ENCODE measurements at regions not wholly inside any gene's neighbourhood (a gene's known extent, or its start where the extent isn't known, plus 50 kb on each side); places are given as distances from the start of the nearest gene placed in this dataset.
"Not testable (repeated sequence)": the region's sequence is repeated elsewhere in the genome, so short reads cannot be mapped to it uniquely, and the experiment has no call there.

- H3K4me3 ChIP-seq (ENCODE audit: low read length): no peak overlapping the region
- TF ChIP-seq, protein P1, sequence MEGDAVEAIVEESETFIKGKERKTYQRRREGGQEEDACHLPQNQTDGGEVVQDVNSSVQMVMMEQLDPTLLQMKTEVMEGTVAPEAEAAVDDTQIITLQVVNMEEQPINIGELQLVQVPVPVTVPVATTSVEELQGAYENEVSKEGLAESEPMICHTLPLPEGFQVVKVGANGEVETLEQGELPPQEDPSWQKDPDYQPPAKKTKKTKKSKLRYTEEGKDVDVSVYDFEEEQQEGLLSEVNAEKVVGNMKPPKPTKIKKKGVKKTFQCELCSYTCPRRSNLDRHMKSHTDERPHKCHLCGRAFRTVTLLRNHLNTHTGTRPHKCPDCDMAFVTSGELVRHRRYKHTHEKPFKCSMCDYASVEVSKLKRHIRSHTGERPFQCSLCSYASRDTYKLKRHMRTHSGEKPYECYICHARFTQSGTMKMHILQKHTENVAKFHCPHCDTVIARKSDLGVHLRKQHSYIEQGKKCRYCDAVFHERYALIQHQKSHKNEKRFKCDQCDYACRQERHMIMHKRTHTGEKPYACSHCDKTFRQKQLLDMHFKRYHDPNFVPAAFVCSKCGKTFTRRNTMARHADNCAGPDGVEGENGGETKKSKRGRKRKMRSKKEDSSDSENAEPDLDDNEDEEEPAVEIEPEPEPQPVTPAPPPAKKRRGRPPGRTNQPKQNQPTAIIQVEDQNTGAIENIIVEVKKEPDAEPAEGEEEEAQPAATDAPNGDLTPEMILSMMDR (IDR thresholded peaks at IDR 0.05; ENCODE audit: insufficient read depth, low read depth, low read length, missing control alignments): no peak
- no peak for DNase-seq (ENCODE audit: low read depth)
Measured at GRCh38 chr5:173677125-173677672, 60.7 kb upstream of the BOD1 start.

DNA sequence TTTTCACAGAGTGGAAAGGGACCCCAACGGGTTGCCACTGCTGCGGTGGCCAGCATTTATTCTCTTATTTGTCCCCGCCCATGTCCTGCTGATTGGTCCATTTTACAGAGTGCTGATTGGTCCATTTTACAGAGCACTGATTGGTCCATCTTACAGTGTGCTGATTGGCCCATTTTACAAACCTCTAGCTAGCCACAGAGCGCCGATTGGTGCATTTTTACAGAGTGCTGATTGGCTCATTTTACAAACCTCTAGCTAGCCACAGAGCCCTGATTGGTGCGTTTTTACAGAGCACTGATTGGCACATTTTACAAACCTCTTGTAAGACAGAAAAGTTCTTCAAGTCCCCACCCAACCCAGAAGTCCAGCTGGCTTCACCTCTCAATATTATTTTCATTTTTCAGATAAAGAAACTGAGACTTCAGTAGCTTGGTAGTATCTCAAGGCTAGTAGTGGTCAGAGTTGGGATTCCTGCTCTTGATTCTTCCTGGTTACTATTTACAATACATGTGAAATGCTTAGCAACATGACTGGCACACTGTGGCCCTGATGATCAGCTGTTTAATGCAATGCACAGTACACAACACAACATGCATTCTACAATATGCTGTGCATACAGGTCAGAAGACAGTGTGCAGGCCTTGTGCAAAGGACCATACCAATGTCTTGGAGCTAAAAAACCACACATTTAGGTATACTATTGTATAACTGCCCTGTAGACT lies 63.6 kb upstream of the BOD1 start:
- DNase-seq (ENCODE audit: low read depth): no peak
- TF ChIP-seq, protein P1 (IDR thresholded peaks at IDR 0.05; ENCODE audit: insufficient read depth, low read depth, low read length, missing control alignments): no peak
- H3K4me3 ChIP-seq (ENCODE audit: low read length): no peak overlapping the region

- TF ChIP-seq, protein P1 (IDR thresholded peaks at IDR 0.05; ENCODE audit: insufficient read depth, low read depth, low read length, missing control alignments): no peak
- H3K4me3 ChIP-seq (ENCODE audit: low read length): no peak overlapping the region
- DNase-seq (ENCODE audit: low read depth): no peak
Measured at GRCh38 chr5:173680660-173681242, 64.3 kb upstream of the BOD1 start.

DNA sequence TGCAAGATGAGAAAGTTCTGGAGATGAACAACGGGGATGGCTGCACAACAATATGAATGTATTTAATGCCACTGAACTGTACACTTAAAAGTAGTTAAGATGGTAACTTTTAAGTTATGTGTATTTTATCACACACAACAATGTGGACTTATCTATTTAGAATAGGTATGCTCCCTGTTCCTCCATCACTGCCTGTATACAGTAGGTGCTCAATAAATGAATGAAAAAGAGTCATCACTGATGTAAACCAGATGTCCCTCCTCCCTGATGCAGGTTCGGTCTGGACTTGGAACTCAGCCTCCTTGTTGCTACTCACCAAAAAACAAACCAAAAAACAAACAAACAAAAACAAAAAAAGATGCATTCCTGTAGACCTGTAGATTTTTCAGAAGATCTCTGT lies 65.9 kb upstream of the BOD1 start:
- no peak overlapping the region for H3K4me3 ChIP-seq (ENCODE audit: low read length)
- no peak for DNase-seq (ENCODE audit: low read depth)
- TF ChIP-seq, protein P1 (IDR thresholded peaks at IDR 0.05; ENCODE audit: insufficient read depth, low read depth, low read length, missing control alignments): no peak

GRCh38 chr5:173684535-173684934 lies 68.1 kb upstream of the BOD1 start:
- DNase-seq (ENCODE audit: low read depth); H3K4me3 ChIP-seq (ENCODE audit: low read length): not testable (repeated sequence)

- no peak overlapping the region for H3K4me3 ChIP-seq (ENCODE audit: low read length)
- no peak for DNase-seq (ENCODE audit: low read depth)
- TF ChIP-seq, protein P1 (IDR thresholded peaks at IDR 0.05; ENCODE audit: insufficient read depth, low read depth, low read length, missing control alignments): no peak
Measured at GRCh38 chr5:173686950-173687349, 70.5 kb upstream of the BOD1 start.

GRCh38 chr5:173688703-173689102 lies 72.3 kb upstream of the BOD1 start:
- TF ChIP-seq, protein P1 (IDR thresholded peaks at IDR 0.05; ENCODE audit: insufficient read depth, low read depth, low read length, missing control alignments): no peak
- no peak for DNase-seq (ENCODE audit: low read depth)
- no peak overlapping the region for H3K4me3 ChIP-seq (ENCODE audit: low read length)

All from epithelial cell of esophagus (primary cell).